Upper lobe of left lung (tissue), 4 donors: ENCODE measurements at regions not wholly inside any gene's neighbourhood (a gene's known extent, or its start where the extent isn't known, plus 50 kb on each side); places are given as distances from the start of the nearest gene placed in this dataset.

Experiments
- POLR2A ChIP-seq, 4 donors: fragments of 450-650 bp; IDR thresholded peaks; one replicate each; pipeline ENCODE4 v1.5.1; 2016 to 2017; ENCODE audit warnings: antibody characterized with exemption in 4 of 4, mild to moderate bottlenecking in 2 of 4
- TF ChIP-seq, protein P1 (sequence below), 6 experiments: fragments of 450-650 bp in 4 of 6; fragments of 200-600 bp in 2 of 6; sonication (generic) in 2 of 6; IDR thresholded peaks; one replicate each; pipeline ENCODE4 v1.5.1; 2016 to 2019; ENCODE audit warnings: antibody characterized with exemption in 6 of 6

DNA sequence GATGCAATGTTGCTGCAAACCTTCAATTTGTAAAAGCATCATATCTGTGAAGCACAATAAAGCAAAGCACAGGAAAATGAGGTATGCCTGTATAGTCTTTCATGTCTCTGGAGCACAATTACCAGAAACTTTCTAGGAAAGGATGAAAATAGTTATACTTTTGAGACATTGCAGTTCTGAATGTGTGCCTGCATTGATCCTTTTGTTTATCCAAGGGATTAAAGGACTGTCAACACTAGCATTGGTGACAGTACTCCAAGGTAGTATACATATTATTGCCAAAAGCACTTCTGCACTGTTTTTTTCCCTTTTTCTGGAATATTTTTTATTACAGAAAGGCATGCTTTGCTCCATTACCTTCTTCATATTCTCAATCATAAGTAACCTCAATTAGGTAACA is 476.0 kb downstream of the GABRG1 start:
- TF ChIP-seq, protein P1, sequence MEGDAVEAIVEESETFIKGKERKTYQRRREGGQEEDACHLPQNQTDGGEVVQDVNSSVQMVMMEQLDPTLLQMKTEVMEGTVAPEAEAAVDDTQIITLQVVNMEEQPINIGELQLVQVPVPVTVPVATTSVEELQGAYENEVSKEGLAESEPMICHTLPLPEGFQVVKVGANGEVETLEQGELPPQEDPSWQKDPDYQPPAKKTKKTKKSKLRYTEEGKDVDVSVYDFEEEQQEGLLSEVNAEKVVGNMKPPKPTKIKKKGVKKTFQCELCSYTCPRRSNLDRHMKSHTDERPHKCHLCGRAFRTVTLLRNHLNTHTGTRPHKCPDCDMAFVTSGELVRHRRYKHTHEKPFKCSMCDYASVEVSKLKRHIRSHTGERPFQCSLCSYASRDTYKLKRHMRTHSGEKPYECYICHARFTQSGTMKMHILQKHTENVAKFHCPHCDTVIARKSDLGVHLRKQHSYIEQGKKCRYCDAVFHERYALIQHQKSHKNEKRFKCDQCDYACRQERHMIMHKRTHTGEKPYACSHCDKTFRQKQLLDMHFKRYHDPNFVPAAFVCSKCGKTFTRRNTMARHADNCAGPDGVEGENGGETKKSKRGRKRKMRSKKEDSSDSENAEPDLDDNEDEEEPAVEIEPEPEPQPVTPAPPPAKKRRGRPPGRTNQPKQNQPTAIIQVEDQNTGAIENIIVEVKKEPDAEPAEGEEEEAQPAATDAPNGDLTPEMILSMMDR (IDR thresholded peaks at IDR 0.05), result no peak
- TF ChIP-seq POLR2A (IDR thresholded peaks at IDR 0.05), result no peak
